ENCODE measurements at regions not wholly inside any gene's neighbourhood (a gene's known extent, or its start where the extent isn't known, plus 50 kb on each side); places are given as distances from the start of the nearest gene placed in this dataset.

- Histone ChIP-seq H2AFZ (ENCODE audit: low read depth, low read length) (no peak overlapping the region), H4K20me1 (replicated peaks; ENCODE audit: control insufficient read depth, extremely low read depth, insufficient read depth, low read length) (no peaks in the 10 kb centered on the region), H3K36me3 (ENCODE audit: control insufficient read depth in 2 of 2, extremely low read depth in 1 of 2, insufficient read depth in 2 of 2, low read length in 2 of 2) (no peaks in the 10 kb centered on the region), H3K79me2 (ENCODE audit: control insufficient read depth, insufficient read depth, low read length) (no peaks in the 10 kb centered on the region), H3K27ac (ENCODE audit: insufficient read depth, low read depth, low read length) (no peak overlapping the region), H3K27me3 (ENCODE audit: control insufficient read depth in 2 of 2, insufficient read depth in 2 of 2, low read length in 2 of 2) (no peaks in the 10 kb centered on the region), H3K4me2 (ENCODE audit: insufficient read depth, low read length) (no peak overlapping the region), H3K9me3 (replicated peaks; ENCODE audit: control insufficient read depth, insufficient read depth, low read length) (peaks cover 4% of the 10 kb centered on the region), H3K9me1 (replicated peaks; ENCODE audit: control insufficient read depth, extremely low read depth, insufficient read depth, low read length) (no peaks in the 10 kb centered on the region), H3K4me1 (ENCODE audit: control insufficient read depth, extremely low read depth, insufficient read depth, low read length) (no peaks in the 10 kb centered on the region), H3K4me3 (replicated peaks in 1 of 3; ENCODE audit: insufficient read depth in 1 of 3, low read depth in 1 of 3, low read length in 3 of 3) (no peak overlapping the region), H3K9ac (replicated peaks; ENCODE audit: extremely low read depth, insufficient read depth, low read length) (no peak overlapping the region)
- no TSS peak for BruUV-seq (replicated peaks)
- ChIA-PET CTCF (no interaction called here), POLR2A (no interaction called here)
- intact Hi-C loops (cut with micrococcal nuclease) (no loop called here), dilution Hi-C loops (cut with MboI; ENCODE audit: extremely low pct_ligation_motif_present, low sequenced_read_pairs) (no loop called here)
- TF ChIP-seq POLR2A (IDR thresholded peaks at IDR 0.05; ENCODE audit: low read depth, low read length) = no peak
- no peak for TF ChIP-seq CTCF (IDR thresholded peaks at IDR 0.05; ENCODE audit: extremely low read depth in 1 of 2, insufficient read depth in 1 of 2, low read depth in 1 of 2, low read length in 2 of 2)
- TF ChIP-seq MYC (IDR thresholded peaks at IDR 0.05; ENCODE audit: low read depth, low read length) = no peak
- TF ChIP-seq MAX (IDR thresholded peaks at IDR 0.05; ENCODE audit: insufficient read depth, insufficient read length) = no peak
- no peak for TF ChIP-seq EZH2 (IDR thresholded peaks at IDR 0.05; ENCODE audit: borderline replicate concordance, low read depth, low read length, severe bottlenecking)
- TF ChIP-seq POLR2AphosphoS5 (IDR thresholded peaks at IDR 0.05; ENCODE audit: insufficient read depth, low read depth, low read length) = no peak
- TF ChIP-seq GATA2 (IDR thresholded peaks at IDR 0.05; ENCODE audit: insufficient read depth, insufficient read length, low read depth, low read length) = no peak
- TF ChIP-seq JUN (IDR thresholded peaks at IDR 0.05; ENCODE audit: borderline replicate concordance, insufficient read depth, insufficient read length, low read depth) = no peak
- TF ChIP-seq FOS (IDR thresholded peaks at IDR 0.05; ENCODE audit: borderline replicate concordance, insufficient read depth, low read length) = no peak
- FAIRE-seq = no peak
- DNase-seq (ENCODE audit: low read depth, low spot score) = no peak
Observed at GRCh38 chr16:25487888-25488287, 203.9 kb upstream of the HS3ST4 start.
